ENCODE measurements at regions not wholly inside any gene's neighbourhood (a gene's known extent, or its start where the extent isn't known, plus 50 kb on each side); places are given as distances from the start of the nearest gene placed in this dataset.

- DNase-seq = no peak
- peaks cover 9% of the 10 kb centered on the region for H3K9me3 Mint-ChIP-seq (ENCODE audit: low read depth, unreplicated experiment)
- intact Hi-C loops (cut with micrococcal nuclease; ENCODE audit: unreplicated experiment) = no loop called here
Observed at GRCh38 chr19:28009696-28010095, 1203.3 kb downstream of the UQCRFS1 start.

GRCh38 chr19:28008695-28009094, 1204.3 kb downstream of the UQCRFS1 start:
- TF ChIP-seq CTCF (IDR thresholded peaks at IDR 0.05; ENCODE audit: unreplicated experiment) = no peak
- Mint-ChIP-seq H3K27ac (ENCODE audit: unreplicated experiment) (no peak overlapping the region), H3K4me1 (ENCODE audit: low read depth, unreplicated experiment) (no peaks in the 10 kb centered on the region), H3K27me3 (ENCODE audit: unreplicated experiment) (peaks cover 11% of the 10 kb centered on the region), H3K36me3 (ENCODE audit: insufficient read depth, unreplicated experiment) (no peaks in the 10 kb centered on the region), H3K9me3 (ENCODE audit: low read depth, unreplicated experiment) (peaks cover 9% of the 10 kb centered on the region), H3K4me3 (ENCODE audit: low read depth, unreplicated experiment) (no peak overlapping the region)
- BruUV-seq (replicated peaks) = no TSS peak
- CTCF ChIA-PET = no interaction called here
- intact Hi-C loops (cut with micrococcal nuclease; ENCODE audit: unreplicated experiment) = no loop called here
- no peak for DNase-seq

More at GRCh38 chr19:28009696-28010095, 1203.3 kb downstream of the UQCRFS1 start:
- no peak overlapping the region for H3K4me3 Mint-ChIP-seq (ENCODE audit: low read depth, unreplicated experiment)
- CTCF ChIA-PET = no interaction called here
- no peaks in the 10 kb centered on the region for H3K4me1 Mint-ChIP-seq (ENCODE audit: low read depth, unreplicated experiment)
- BruUV-seq (replicated peaks) = no TSS peak
- H3K27me3 Mint-ChIP-seq (ENCODE audit: unreplicated experiment) = peaks cover 11% of the 10 kb centered on the region
- TF ChIP-seq CTCF (IDR thresholded peaks at IDR 0.05; ENCODE audit: unreplicated experiment) = no peak
- no peak overlapping the region for H3K27ac Mint-ChIP-seq (ENCODE audit: unreplicated experiment)
- no peaks in the 10 kb centered on the region for H3K36me3 Mint-ChIP-seq (ENCODE audit: insufficient read depth, unreplicated experiment)

- H3K27ac Mint-ChIP-seq (ENCODE audit: unreplicated experiment) = no peak overlapping the region
- CTCF ChIA-PET = no interaction called here
- H3K27me3 Mint-ChIP-seq (ENCODE audit: unreplicated experiment) = peaks cover under 1% of the 10 kb centered on the region
- H3K4me1 Mint-ChIP-seq (ENCODE audit: low read depth, unreplicated experiment) = no peaks in the 10 kb centered on the region
- peaks cover 15% of the 10 kb centered on the region for H3K9me3 Mint-ChIP-seq (ENCODE audit: low read depth, unreplicated experiment)
- no peaks in the 10 kb centered on the region for H3K36me3 Mint-ChIP-seq (ENCODE audit: insufficient read depth, unreplicated experiment)
- no peak for DNase-seq
- no peak overlapping the region for H3K4me3 Mint-ChIP-seq (ENCODE audit: low read depth, unreplicated experiment)
- BruUV-seq (replicated peaks) = no TSS peak
- no peak for TF ChIP-seq CTCF (IDR thresholded peaks at IDR 0.05; ENCODE audit: unreplicated experiment)
- intact Hi-C loops (cut with micrococcal nuclease; ENCODE audit: unreplicated experiment) = no loop called here
Observed at GRCh38 chr19:28003543-28003942, 1209.4 kb downstream of the UQCRFS1 start.

- no peak for TF ChIP-seq CTCF (IDR thresholded peaks at IDR 0.05; ENCODE audit: unreplicated experiment)
- Mint-ChIP-seq H3K4me3 (ENCODE audit: low read depth, unreplicated experiment) (no peak overlapping the region), H3K4me1 (ENCODE audit: low read depth, unreplicated experiment) (no peaks in the 10 kb centered on the region), H3K36me3 (ENCODE audit: insufficient read depth, unreplicated experiment) (no peaks in the 10 kb centered on the region), H3K9me3 (ENCODE audit: low read depth, unreplicated experiment) (peaks cover 15% of the 10 kb centered on the region), H3K27me3 (ENCODE audit: unreplicated experiment) (no peaks in the 10 kb centered on the region), H3K27ac (ENCODE audit: unreplicated experiment) (no peak overlapping the region)
- intact Hi-C loops (cut with micrococcal nuclease; ENCODE audit: unreplicated experiment) = no loop called here
- CTCF ChIA-PET = no interaction called here
- no TSS peak for BruUV-seq (replicated peaks)
- no peak for DNase-seq
Observed at GRCh38 chr19:27997069-27997468, 1215.9 kb downstream of the UQCRFS1 start.

Measured in Calu3 (cell line).